Panc1 (cell line): ENCODE measurements at regions not wholly inside any gene's neighbourhood (a gene's known extent, or its start where the extent isn't known, plus 50 kb on each side); places are given as distances from the start of the nearest gene placed in this dataset.

ENCODE experiments used
- CTCF ChIP-seq: fragments of 450-650 bp; IDR thresholded peaks from 2 replicates; pipeline ENCODE4 v1.5.1; 2017; ENCODE audit warnings: mild to moderate bottlenecking
- POLR2AphosphoS5 ChIP-seq: IDR thresholded peaks from 2 replicates; pipeline ENCODE4 v1.6.1; 2012; ENCODE audit warnings: mild to moderate bottlenecking, low read depth, low read length, moderate library complexity

DNA sequence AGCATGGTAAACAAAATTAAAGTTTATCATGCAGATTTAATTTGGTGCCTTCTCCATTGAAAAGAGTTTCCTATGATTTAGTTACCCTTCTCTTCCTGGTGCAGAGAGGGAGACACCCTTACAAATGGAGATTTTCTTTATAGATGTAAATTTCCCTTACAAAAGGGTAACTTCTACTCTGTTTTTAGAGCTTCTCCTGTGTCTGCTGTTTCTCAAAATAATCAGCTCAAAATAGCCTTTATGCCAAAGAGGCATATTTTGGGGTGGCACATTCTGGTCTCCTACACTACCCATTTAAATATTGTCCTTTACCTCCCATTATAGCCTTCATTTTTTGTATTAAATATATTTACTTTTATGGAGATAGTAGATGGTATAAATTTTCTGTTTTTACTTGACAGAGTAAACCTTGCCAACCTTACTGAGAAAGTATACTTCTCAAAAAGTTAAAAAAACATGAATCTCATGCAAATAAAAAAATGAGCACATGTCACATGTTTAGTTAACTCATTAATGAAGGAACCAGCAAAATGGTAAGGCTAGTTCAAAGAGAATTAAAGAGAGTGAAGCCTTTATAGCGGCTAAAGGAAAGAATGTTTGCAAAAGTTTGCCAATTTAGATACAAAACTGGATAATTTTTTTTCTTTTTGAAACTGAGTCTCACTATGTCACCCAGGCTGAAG lies 83.3 kb upstream of the MSH6 start:
- TF ChIP-seq POLR2AphosphoS5 (no peak), CTCF (no peak)
